HCT116 (cell line): ENCODE measurements at regions not wholly inside any gene's neighbourhood (a gene's known extent, or its start where the extent isn't known, plus 50 kb on each side); places are given as distances from the start of the nearest gene placed in this dataset.

Experiments used
- ATAC-seq: fragments of 200-7000 bp; cut with Tn5 transposase; 2 replicates; pipeline ENCODE4 v1.9.1; 2020; ENCODE audit warnings: mild to moderate bottlenecking, moderate library complexity
- BruUV-seq: library from RNA; stranded (reverse); fragments of 400-500 nt; replicated peaks from 2 replicates; lab custom pipeline; 2021; lab: Mats Ljungman, UMichigan
- CTCF ChIA-PET: fragments of 300-600 bp; sonication (Branson Sonifier 250); formaldehyde crosslinking; loops from one replicate; lab custom pipeline; 2021; ENCODE audit warnings: antibody characterized with exemption; lab: Charles Lee
- POLR2A ChIA-PET: fragments of 300-600, 350-600 bp; sonication (Branson Sonifier 250); formaldehyde crosslinking; loops from one replicate; lab custom pipeline; 2021; ENCODE audit warnings: antibody characterized with exemption; lab: Charles Lee
- RAD21 ChIA-PET, 2 experiments: fragments of 300-600 bp; sonication (Branson Sonifier 250); formaldehyde crosslinking; loops; one replicate each; lab custom pipeline; 2023; ENCODE audit warnings: low total read pairs in 2 of 2; ENCODE audit not compliant: uncharacterized antibody in 2 of 2, unreplicated experiment in 2 of 2, low non-redundant PET in 1 of 2; lab: Charles Lee
- DNase-seq: peaks from one replicate; pipeline ENCODE4 v3.0.0-alpha.2; 2010; ENCODE audit warnings: low read depth, low spot score
- H2AFZ ChIP-seq: fragments of 200-600 bp; shearing (Covaris generic), sonication (generic); 2 replicates; pipeline ENCODE4 v1.6.1; 2017; ENCODE audit warnings: low read depth, mixed run types, mixed read lengths, antibody characterized with exemption, low read length; ENCODE audit not compliant: poor library complexity, severe bottlenecking
- H3K27ac ChIP-seq: 2 replicates; pipeline ENCODE4 v1.5.1; 2012; ENCODE audit warnings: low read depth, low read length
- H3K27me3 ChIP-seq: fragments of 200-600 bp; sonication (generic); 2 replicates; pipeline ENCODE4 v1.6.1; 2016; ENCODE audit warnings: mixed run types, low read length, mixed read lengths; ENCODE audit not compliant: insufficient read depth
- H3K36me3 ChIP-seq, 2 experiments: fragments of 200-500 bp in 1 of 2; fragments of 200-600 bp in 1 of 2; sonication (Bioruptor generic) in 1 of 2; sonication (generic) in 1 of 2; 2 replicates each; pipeline versions ENCODE4 v1.5.1 to v1.6.1; 2014 to 2016; ENCODE audit warnings: low read length in 2 of 2, inconsistent platforms in 1 of 2, mixed read lengths in 1 of 2, mixed run types in 1 of 2; ENCODE audit not compliant: insufficient read depth in 2 of 2, control insufficient read depth in 1 of 2
- H3K4me1 ChIP-seq, 2 experiments: fragments of 200-600 bp in 1 of 2; sonication (generic) in 1 of 2; 2 replicates each; pipeline versions ENCODE4 v1.5.1 to v1.6.1; 2012 to 2017; ENCODE audit warnings: low read length in 2 of 2, inconsistent platforms in 1 of 2, mild to moderate bottlenecking in 1 of 2, mixed read lengths in 1 of 2, mixed run types in 1 of 2, moderate library complexity in 1 of 2; ENCODE audit not compliant: insufficient read depth in 2 of 2, control insufficient read depth in 1 of 2
- H3K4me2 ChIP-seq: fragments of 200-600 bp; sonication (generic); 2 replicates; pipeline ENCODE4 v1.6.1; 2017; ENCODE audit warnings: mixed run types, low read length, mixed read lengths
- H3K4me3 ChIP-seq, 2 experiments: fragments of 200-600 bp in 1 of 2; sonication (generic) in 1 of 2; replicated peaks in 1 of 2; 2 replicates each; pipeline ENCODE4 v1.5.1; 2011 to 2016; ENCODE audit warnings: low read length in 2 of 2, control low read depth in 1 of 2, low read depth in 1 of 2, mild to moderate bottlenecking in 1 of 2, mixed read lengths in 1 of 2, mixed run types in 1 of 2
- H3K79me2 ChIP-seq: fragments of 200-600 bp; sonication (generic); 2 replicates; pipeline ENCODE4 v1.6.1; 2017; ENCODE audit warnings: mild to moderate bottlenecking, mixed run types, low read length, moderate library complexity, mixed read lengths; ENCODE audit not compliant: insufficient read depth
- H3K9ac ChIP-seq: fragments of 200-600 bp; sonication (generic); 2 replicates; pipeline ENCODE4 v1.6.1; 2016; ENCODE audit warnings: low read length, mixed read lengths
- H3K9me2 ChIP-seq: fragments of 200-600 bp; sonication (generic), shearing (Covaris generic); 2 replicates; pipeline ENCODE4 v1.6.1; 2017; ENCODE audit warnings: mixed run types, mild to moderate bottlenecking, moderate library complexity; ENCODE audit not compliant: insufficient read depth
- H3K9me3 ChIP-seq, 2 experiments: fragments of 200-500 bp in 1 of 2; fragments of 200-600 bp in 1 of 2; sonication (Bioruptor generic) in 1 of 2; sonication (generic) in 1 of 2; 2 replicates each; pipeline ENCODE4 v1.6.1; 2014 to 2017; ENCODE audit warnings: low read length in 2 of 2, mixed read lengths in 2 of 2, inconsistent platforms in 1 of 2, low read depth in 1 of 2, mild to moderate bottlenecking in 1 of 2, mixed run types in 1 of 2, moderate library complexity in 1 of 2; ENCODE audit not compliant: control insufficient read depth in 1 of 2, insufficient read depth in 1 of 2
- H4K20me1 ChIP-seq: fragments of 200-600 bp; sonication (generic), shearing (Covaris generic); 2 replicates; pipeline ENCODE4 v1.6.1; 2017; ENCODE audit warnings: mixed run types, mild to moderate bottlenecking, moderate library complexity; ENCODE audit not compliant: insufficient read depth
- ATF3 ChIP-seq: IDR thresholded peaks from 2 replicates; pipeline ENCODE4 v1.6.1; 2012
- CBX3 ChIP-seq: IDR thresholded peaks from 2 replicates; pipeline ENCODE4 v1.6.1; 2012; ENCODE audit warnings: low read depth
- EGR1 ChIP-seq: IDR thresholded peaks from 2 replicates; pipeline ENCODE4 v1.6.1; 2012; ENCODE audit warnings: low read depth
- ELF1 ChIP-seq: IDR thresholded peaks from 2 replicates; pipeline ENCODE4 v1.6.1; 2012; ENCODE audit warnings: low read depth, borderline replicate concordance
- EZH2phosphoT487 ChIP-seq: fragments of 200-600 bp; IDR thresholded peaks from 2 replicates; pipeline ENCODE4 v1.6.1; 2018; ENCODE audit warnings: antibody characterized with exemption, borderline replicate concordance
- FOSL1 ChIP-seq: IDR thresholded peaks from 2 replicates; pipeline ENCODE4 v1.6.1; 2012; ENCODE audit warnings: low read depth
- JUND ChIP-seq: IDR thresholded peaks from 2 replicates; pipeline ENCODE4 v1.6.1; 2012
- MAX ChIP-seq: IDR thresholded peaks from 2 replicates; pipeline ENCODE4 v1.6.1; 2012
- POLR2A ChIP-seq: IDR thresholded peaks from 2 replicates; pipeline ENCODE4 v1.7.0; 2011; ENCODE audit warnings: borderline replicate concordance; ENCODE audit not compliant: insufficient read depth, insufficient read length; ENCODE audit errors: extremely low read depth
- SP1 ChIP-seq: IDR thresholded peaks from 2 replicates; pipeline ENCODE4 v1.6.1; 2012; ENCODE audit warnings: low read depth
- SRF ChIP-seq: IDR thresholded peaks from 2 replicates; pipeline ENCODE4 v1.6.1; 2012; ENCODE audit warnings: low read depth
- TCF7L2 ChIP-seq: IDR thresholded peaks from 2 replicates; pipeline ENCODE4 v1.7.0; 2011; ENCODE audit warnings: borderline replicate concordance, inconsistent platforms; ENCODE audit not compliant: insufficient read depth, insufficient read length; ENCODE audit errors: extremely low read depth
- YY1 ChIP-seq: IDR thresholded peaks from 2 replicates; pipeline ENCODE4 v1.6.1; 2011; ENCODE audit warnings: low read length, low read depth, moderate library complexity, mild to moderate bottlenecking; ENCODE audit not compliant: insufficient replicate concordance; ENCODE audit errors: extremely low read depth
- ZFX ChIP-seq: fragments of 450-650 bp; IDR thresholded peaks from 2 replicates; pipeline ENCODE4 v1.6.1; 2017
- ZNF274 ChIP-seq: fragments of 200-500 bp; sonication (Bioruptor generic); IDR thresholded peaks from 2 replicates; pipeline ENCODE4 v1.6.1; 2014; ENCODE audit warnings: mild to moderate bottlenecking, low read depth, low read length, inconsistent platforms
- intact Hi-C: fragments of 100-400 bp; cut with micrococcal nuclease; formaldehyde crosslinking; loops from 2 replicates; pipeline ENCODE4 v1.10.0; 2022
- TF ChIP-seq, protein P1 (sequence below): IDR thresholded peaks from 2 replicates; pipeline ENCODE4 v1.6.1; 2011; ENCODE audit warnings: mild to moderate bottlenecking, low read length, moderate library complexity; ENCODE audit not compliant: insufficient replicate concordance; ENCODE audit errors: extremely low read depth
- TF ChIP-seq, protein P2 (sequence below), 3 experiments: fragments of 200-600 bp in 1 of 3; sonication (generic) in 1 of 3; IDR thresholded peaks in 2 of 3; conservative IDR thresholded peaks in 1 of 3; 2 replicates each; pipeline ENCODE4 v1.5.1; 2012 to 2017; ENCODE audit warnings: low read depth in 2 of 3, low read length in 2 of 3, antibody characterized with exemption in 1 of 3, borderline replicate concordance in 1 of 3, control low read depth in 1 of 3, mild to moderate bottlenecking in 1 of 3, mixed read lengths in 1 of 3, mixed run types in 1 of 3, moderate library complexity in 1 of 3; ENCODE audit not compliant: insufficient read depth in 1 of 3

DNA sequence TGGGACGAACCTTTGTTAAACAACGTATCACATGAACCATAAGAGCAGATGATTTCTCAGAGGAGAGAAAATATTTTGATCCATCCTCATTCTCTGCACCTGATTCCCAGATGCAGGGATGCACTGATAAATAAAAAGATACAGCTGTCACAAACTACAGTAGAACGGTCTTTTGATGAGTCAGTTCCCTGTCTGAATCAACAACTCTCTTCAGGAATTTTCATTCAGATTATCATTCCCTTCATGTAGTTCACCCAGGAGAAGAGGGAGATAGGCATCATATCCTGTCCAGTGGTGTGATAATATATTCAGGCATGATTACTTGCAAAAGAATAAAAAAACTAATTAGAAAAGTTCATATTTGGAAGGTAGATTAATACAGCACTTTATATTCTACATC, 521.5 kb downstream of the PYDC2 start:
- H3K9me2 ChIP-seq: no peaks in the 10 kb centered on the region
- no peak overlapping the region for H3K4me3 ChIP-seq
- no peaks in the 10 kb centered on the region for H3K4me1 ChIP-seq
- no peaks in the 10 kb centered on the region for H3K36me3 ChIP-seq
- ChIA-PET POLR2A (no interaction called here), RAD21 (no interaction called here), CTCF (no interaction called here)
- DNase-seq (no peak), ATAC-seq (no peak)
- no TSS peak for BruUV-seq
- intact Hi-C loops: no loop called here
- no peak overlapping the region for H3K4me2 ChIP-seq
- TF ChIP-seq ZNF274 (no peak), TCF7L2 (no peak), FOSL1 (no peak), ZFX (no peak), EGR1 (no peak), SRF (no peak), CBX3 (no peak), JUND (no peak), YY1 (no peak), ATF3 (no peak), ELF1 (no peak), MAX (no peak), SP1 (no peak), POLR2A (no peak), EZH2phosphoT487 (no peak)
- TF ChIP-seq, protein P1, sequence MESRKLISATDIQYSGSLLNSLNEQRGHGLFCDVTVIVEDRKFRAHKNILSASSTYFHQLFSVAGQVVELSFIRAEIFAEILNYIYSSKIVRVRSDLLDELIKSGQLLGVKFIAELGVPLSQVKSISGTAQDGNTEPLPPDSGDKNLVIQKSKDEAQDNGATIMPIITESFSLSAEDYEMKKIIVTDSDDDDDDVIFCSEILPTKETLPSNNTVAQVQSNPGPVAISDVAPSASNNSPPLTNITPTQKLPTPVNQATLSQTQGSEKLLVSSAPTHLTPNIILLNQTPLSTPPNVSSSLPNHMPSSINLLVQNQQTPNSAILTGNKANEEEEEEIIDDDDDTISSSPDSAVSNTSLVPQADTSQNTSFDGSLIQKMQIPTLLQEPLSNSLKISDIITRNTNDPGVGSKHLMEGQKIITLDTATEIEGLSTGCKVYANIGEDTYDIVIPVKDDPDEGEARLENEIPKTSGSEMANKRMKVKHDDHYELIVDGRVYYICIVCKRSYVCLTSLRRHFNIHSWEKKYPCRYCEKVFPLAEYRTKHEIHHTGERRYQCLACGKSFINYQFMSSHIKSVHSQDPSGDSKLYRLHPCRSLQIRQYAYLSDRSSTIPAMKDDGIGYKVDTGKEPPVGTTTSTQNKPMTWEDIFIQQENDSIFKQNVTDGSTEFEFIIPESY: no peak
- TF ChIP-seq, protein P2, sequence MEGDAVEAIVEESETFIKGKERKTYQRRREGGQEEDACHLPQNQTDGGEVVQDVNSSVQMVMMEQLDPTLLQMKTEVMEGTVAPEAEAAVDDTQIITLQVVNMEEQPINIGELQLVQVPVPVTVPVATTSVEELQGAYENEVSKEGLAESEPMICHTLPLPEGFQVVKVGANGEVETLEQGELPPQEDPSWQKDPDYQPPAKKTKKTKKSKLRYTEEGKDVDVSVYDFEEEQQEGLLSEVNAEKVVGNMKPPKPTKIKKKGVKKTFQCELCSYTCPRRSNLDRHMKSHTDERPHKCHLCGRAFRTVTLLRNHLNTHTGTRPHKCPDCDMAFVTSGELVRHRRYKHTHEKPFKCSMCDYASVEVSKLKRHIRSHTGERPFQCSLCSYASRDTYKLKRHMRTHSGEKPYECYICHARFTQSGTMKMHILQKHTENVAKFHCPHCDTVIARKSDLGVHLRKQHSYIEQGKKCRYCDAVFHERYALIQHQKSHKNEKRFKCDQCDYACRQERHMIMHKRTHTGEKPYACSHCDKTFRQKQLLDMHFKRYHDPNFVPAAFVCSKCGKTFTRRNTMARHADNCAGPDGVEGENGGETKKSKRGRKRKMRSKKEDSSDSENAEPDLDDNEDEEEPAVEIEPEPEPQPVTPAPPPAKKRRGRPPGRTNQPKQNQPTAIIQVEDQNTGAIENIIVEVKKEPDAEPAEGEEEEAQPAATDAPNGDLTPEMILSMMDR (IDR thresholded peaks at IDR 0.05 in 2 of 3, conservative IDR thresholded peaks at IDR 0.05 in 1 of 3; ENCODE audit: borderline replicate concordance in 1 of 3, insufficient read depth in 1 of 3, low read depth in 2 of 3, low read length in 2 of 3): no peak
- TF ChIP-seq, all 23 proteins: peak for 0
- no peak overlapping the region for H3K9ac ChIP-seq
- H3K79me2 ChIP-seq: no peaks in the 10 kb centered on the region
- H4K20me1 ChIP-seq: no peaks in the 10 kb centered on the region
- H3K27ac ChIP-seq: no peak overlapping the region
- 0 out of 4 replicates have a peak, but pooled peaks cover 0 to 3% of the 10 kb centered on the region in 2 experiments for H3K9me3 ChIP-seq
- H3K27me3 ChIP-seq: no peaks in the 10 kb centered on the region
- H2AFZ ChIP-seq: no peak overlapping the region
